Pancreas (tissue), 10 donors: ENCODE measurements at regions not wholly inside any gene's neighbourhood (a gene's known extent, or its start where the extent isn't known, plus 50 kb on each side); places are given as distances from the start of the nearest gene placed in this dataset.

Source experiments
- ATAC-seq, 4 donors: fragments of 200-7000 bp; cut with Tn5 transposase; one replicate each; pipeline versions ENCODE4 v1.8.0 to v1.9.1; 2020; ENCODE audit warnings: mild to moderate bottlenecking in 4 of 4, moderate library complexity in 4 of 4
- DNase-seq, 6 donors: peaks; one replicate each; pipeline ENCODE4 v3.0.0-alpha.2; 2020
- FAIRE-seq: peaks from 2 replicates; lab custom pipeline; 2012; peaks lifted over from hg19 to GRCh38; lab: Jason Lieb, UNC
- H3K27ac ChIP-seq, 4 donors: fragments of 200-600 bp; sonication (generic); 1 replicate in 3 of 4; 2 replicates in 1 of 4; pipeline versions ENCODE4 v1.5.0 to v1.8.0; 2020
- H3K27me3 ChIP-seq, 4 donors: fragments of 200-600 bp; one replicate each; pipeline ENCODE4 v1.8.0; 2021
- H3K36me3 ChIP-seq, 3 donors: fragments of 200-600 bp; sonication (generic) in 1 of 3; one replicate each; pipeline versions ENCODE4 v1.5.0 to v1.8.0; 2020 to 2021
- H3K4me1 ChIP-seq, 3 donors: fragments of 200-600 bp; one replicate each; pipeline ENCODE4 v1.8.0; 2021
- H3K4me3 ChIP-seq, 4 donors: fragments of 200-600 bp; sonication (generic) in 2 of 4; one replicate each; pipeline versions ENCODE4 v1.5.0 to v1.8.0; 2020 to 2021
- H3K9me3 ChIP-seq, 4 donors: fragments of 200-600 bp; one replicate each; pipeline ENCODE4 v1.8.0; 2021
- WGBS, 2 donors: extraction: QIAGEN DNeasy Blood & Tissue Kit; methylation state at CpG; one replicate each; pipeline ENCODE4 v1.1.7; 2013; 5-methylcytosine and 5-hydroxymethylcytosine counted together
- intact Hi-C, 3 donors: fragments of 100-400 bp; cut with DNase I; formaldehyde crosslinking; loops; one replicate each; pipeline versions ENCODE4 v1.11.1 to v1.14.2; 2022
- TF ChIP-seq, protein P1 (sequence below), 4 donors: fragments of 200-600 bp; sonication (generic) in 3 of 4; IDR thresholded peaks; one replicate each; pipeline versions ENCODE4 v1.5.0 to v1.8.0; 2021; ENCODE audit warnings: antibody characterized with exemption in 4 of 4
- donor health status: healthy with polysubstance abuse.
- donor health status: DM: no; HTN: no; CAD: no; lungs with moderate emphysema.
- donor health status: DM: no; HTN: no; CAD: no.
- donor health status: control.
- donor health status: control.
- donor health status: Bipolar disorder and iron deficiency.
- donor health status: DM: yes; HTN: yes; CAD: no.
- donor health status: DM: no; HTN: no; CAD: no.
- donor health status: DM: no; HTN: no; CAD: no.
- donor health status: DM: yes; HTN: yes; CAD: no.

DNA sequence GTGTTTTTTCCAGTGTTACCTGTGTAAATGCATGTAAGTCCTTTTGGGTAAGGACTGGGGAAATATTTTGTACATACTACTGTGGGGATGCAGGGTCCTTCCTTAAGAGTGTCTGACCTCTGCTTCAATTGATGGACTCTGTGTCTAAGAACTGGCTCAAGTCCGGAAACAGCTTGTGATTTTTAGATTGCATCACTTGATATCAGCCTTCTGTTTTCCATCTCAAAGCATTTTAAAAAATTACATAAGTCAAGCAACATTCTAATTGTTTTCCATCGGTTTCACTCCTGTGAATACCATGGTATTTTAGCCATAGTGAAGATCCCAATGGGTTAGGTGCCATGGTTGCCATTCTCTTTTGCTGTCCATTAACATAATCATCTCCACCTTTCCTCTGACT, 597.6 kb downstream of the SQOR start:
- 42 to 87% methylated on average over 2 of the region's 2 CpGs for WGBS, 2 donors
- no peak for ATAC-seq
- intact Hi-C loops, result no loop called here
- no peak for DNase-seq
- TF ChIP-seq, protein P1, sequence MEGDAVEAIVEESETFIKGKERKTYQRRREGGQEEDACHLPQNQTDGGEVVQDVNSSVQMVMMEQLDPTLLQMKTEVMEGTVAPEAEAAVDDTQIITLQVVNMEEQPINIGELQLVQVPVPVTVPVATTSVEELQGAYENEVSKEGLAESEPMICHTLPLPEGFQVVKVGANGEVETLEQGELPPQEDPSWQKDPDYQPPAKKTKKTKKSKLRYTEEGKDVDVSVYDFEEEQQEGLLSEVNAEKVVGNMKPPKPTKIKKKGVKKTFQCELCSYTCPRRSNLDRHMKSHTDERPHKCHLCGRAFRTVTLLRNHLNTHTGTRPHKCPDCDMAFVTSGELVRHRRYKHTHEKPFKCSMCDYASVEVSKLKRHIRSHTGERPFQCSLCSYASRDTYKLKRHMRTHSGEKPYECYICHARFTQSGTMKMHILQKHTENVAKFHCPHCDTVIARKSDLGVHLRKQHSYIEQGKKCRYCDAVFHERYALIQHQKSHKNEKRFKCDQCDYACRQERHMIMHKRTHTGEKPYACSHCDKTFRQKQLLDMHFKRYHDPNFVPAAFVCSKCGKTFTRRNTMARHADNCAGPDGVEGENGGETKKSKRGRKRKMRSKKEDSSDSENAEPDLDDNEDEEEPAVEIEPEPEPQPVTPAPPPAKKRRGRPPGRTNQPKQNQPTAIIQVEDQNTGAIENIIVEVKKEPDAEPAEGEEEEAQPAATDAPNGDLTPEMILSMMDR (IDR thresholded peaks at IDR 0.05), result no peak
- Histone ChIP-seq H3K4me3 (no peak overlapping the region), H3K4me1 (no peaks in the 10 kb centered on the region), H3K9me3 (no peaks in the 10 kb centered on the region), H3K36me3 (no peaks in the 10 kb centered on the region), H3K27ac (no peak overlapping the region), H3K27me3 (no peaks in the 10 kb centered on the region)
- FAIRE-seq, result no peak

GRCh38 chr15:46242935-46243334, 608.1 kb downstream of the SQOR start:
- TF ChIP-seq, protein P1 (IDR thresholded peaks at IDR 0.05), result no peak
- Histone ChIP-seq H3K9me3 (no peaks in the 10 kb centered on the region), H3K27ac (no peak overlapping the region)

DNA sequence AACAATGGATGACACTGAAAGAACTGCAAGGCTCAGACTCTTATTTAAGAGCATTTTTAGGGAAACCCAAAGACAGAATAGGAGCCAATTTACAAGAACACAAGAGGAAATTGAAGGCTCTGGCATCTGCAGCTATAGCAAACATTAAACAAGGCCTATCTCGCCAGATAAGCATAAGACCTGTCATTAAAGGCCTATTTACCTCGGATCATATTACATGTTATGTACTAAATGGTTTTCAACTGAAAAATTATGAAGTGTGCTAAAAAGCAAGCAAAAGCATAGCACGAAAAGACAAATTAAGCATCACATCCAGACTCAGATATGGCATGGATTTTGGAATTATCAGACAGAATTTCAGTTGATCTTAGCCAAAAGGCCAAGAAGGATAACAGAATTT, 617.1 kb downstream of the SQOR start:
- peaks cover 0 to 10% (median 4%) of the 10 kb centered on the region in 3 donors for H3K4me1 ChIP-seq
- no peaks in the 10 kb centered on the region for H3K27me3 ChIP-seq
- TF ChIP-seq, protein P1 (IDR thresholded peaks at IDR 0.05), result no peak
- DNase-seq, result no peak
- H3K9me3 ChIP-seq, result no peaks in the 10 kb centered on the region
- peak; percentile 70 to 88 (median 78) for ATAC-seq
- 17 to 25% methylated on average over 3 of the region's 3 CpGs for WGBS, 2 donors
- FAIRE-seq, result no peak
- no peaks in the 10 kb centered on the region for H3K36me3 ChIP-seq
- H3K4me3 ChIP-seq, result no peak overlapping the region
- no peak overlapping the region for H3K27ac ChIP-seq
- intact Hi-C loops, result no loop called here

More at GRCh38 chr15:46242935-46243334, 608.1 kb downstream of the SQOR start:
- no peaks in the 10 kb centered on the region for H3K27me3 ChIP-seq
- WGBS, 2 donors, result 14 to 45% methylated on average over 1 of the region's 1 CpG
- no peaks in the 10 kb centered on the region for H3K36me3 ChIP-seq
- DNase-seq, result no peak
- intact Hi-C loops, result no loop called here
- no peak for FAIRE-seq
- ATAC-seq, result peak; percentile 29 to 84 (median 41)
- H3K4me1 ChIP-seq, result peaks cover 0 to 3% (median 0%) of the 10 kb centered on the region in 3 donors
- H3K4me3 ChIP-seq, result no peak overlapping the region

GRCh38 chr15:46258056-46258455, 623.2 kb downstream of the SQOR start:
- TF ChIP-seq, protein P1 (IDR thresholded peaks at IDR 0.05), result no peak
- no peaks in the 10 kb centered on the region for H3K36me3 ChIP-seq
- DNase-seq, result no peak
- FAIRE-seq, result no peak
- 90 to 96% methylated on average over 5 of the region's 5 CpGs for WGBS, 2 donors
- H3K4me3 ChIP-seq, result no peak overlapping the region
- H3K4me1 ChIP-seq, result no peaks in the 10 kb centered on the region
- no peaks in the 10 kb centered on the region for H3K27me3 ChIP-seq
- no peak overlapping the region for H3K27ac ChIP-seq
- no peaks in the 10 kb centered on the region for H3K9me3 ChIP-seq
- ATAC-seq, result no peak
- intact Hi-C loops, result no loop called here

DNA sequence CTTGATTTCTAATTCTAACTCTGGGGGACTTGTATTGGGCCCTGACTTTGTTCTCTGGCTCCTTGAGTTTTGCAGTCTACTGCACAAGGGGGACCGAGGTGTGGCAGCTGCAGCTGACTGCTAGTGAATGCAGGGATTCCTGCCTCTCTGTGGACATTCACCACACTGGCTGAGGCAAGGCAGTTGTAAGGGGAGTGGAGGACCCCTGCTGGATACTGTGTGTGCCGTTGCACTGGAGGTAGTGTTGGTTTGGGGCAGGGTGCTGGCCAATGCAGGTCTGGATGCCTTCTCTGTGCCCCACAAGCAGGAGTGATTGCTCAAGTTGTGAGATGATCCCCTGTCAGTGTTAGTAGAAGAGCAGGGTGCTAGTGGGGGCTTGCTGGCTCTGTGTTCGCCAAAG, 626.1 kb downstream of the SQOR start:
- intact Hi-C loops, result no loop called here
- Histone ChIP-seq H3K4me1 (no peaks in the 10 kb centered on the region), H3K27me3 (no peaks in the 10 kb centered on the region), H3K9me3 (no peaks in the 10 kb centered on the region), H3K36me3 (no peaks in the 10 kb centered on the region), H3K27ac (no peak overlapping the region), H3K4me3 (no peak overlapping the region)
- TF ChIP-seq, protein P1 (IDR thresholded peaks at IDR 0.05), result no peak
- no peak for ATAC-seq
- FAIRE-seq, result no peak
- 90 to 94% methylated on average over 3 of the region's 3 CpGs for WGBS, 2 donors
- DNase-seq, result no peak
